Activated CD8-positive, alpha-beta memory T cell treated with anti-CD3 and anti-CD28 coated beads, Interleukin-2, amount 50 U/mL, for 24 hours (primary cell): ENCODE measurements at regions not wholly inside any gene's neighbourhood (a gene's known extent, or its start where the extent isn't known, plus 50 kb on each side); places are given as distances from the start of the nearest gene placed in this dataset.

Experiments used
- DNase-seq: peaks from one replicate; pipeline ENCODE4 v3.0.0-alpha.2; 2020; ENCODE audit errors: extremely low read depth

DNA sequence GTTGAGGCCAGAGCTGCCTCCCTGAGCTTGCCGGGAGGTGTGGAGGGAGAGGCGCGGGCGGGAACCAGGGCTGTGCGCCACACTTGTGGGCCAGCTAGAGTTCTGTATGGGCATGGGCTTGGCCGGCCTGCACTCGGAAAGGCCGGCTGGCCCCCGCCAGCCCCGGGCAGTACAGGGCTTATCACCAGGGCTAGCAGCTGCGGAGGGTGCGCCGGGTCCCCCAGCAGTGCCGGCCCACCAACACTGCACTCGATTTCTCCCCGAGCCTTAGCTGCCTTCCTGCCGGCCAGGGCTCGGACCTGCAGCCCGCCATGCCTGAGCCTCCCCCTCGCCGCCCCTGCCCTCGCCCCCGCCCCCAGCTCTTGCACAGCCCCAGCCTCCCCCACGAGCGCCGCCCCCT lies 472.7 kb downstream of the TFAP2A start:
- no peak for DNase-seq

DNA sequence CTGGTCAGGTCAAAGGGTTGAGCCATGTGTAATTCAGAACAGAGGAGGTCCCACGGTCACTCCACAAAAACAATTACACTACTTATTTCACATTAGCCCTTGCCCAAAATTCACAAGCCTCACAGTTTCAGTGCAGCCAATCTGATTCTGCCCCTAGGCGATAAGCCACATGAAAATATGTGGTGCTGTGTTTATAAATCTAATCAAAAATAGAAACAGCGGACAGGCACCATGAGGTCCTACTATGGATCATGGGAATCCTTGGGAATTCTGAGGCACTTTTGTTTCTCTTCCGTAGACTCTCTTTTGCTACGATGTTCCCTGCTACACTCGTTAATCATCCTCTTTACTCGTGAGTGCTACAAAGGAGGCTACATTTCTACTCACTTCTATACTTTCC lies 476.1 kb downstream of the TFAP2A start:
- DNase-seq, result no peak

DNA sequence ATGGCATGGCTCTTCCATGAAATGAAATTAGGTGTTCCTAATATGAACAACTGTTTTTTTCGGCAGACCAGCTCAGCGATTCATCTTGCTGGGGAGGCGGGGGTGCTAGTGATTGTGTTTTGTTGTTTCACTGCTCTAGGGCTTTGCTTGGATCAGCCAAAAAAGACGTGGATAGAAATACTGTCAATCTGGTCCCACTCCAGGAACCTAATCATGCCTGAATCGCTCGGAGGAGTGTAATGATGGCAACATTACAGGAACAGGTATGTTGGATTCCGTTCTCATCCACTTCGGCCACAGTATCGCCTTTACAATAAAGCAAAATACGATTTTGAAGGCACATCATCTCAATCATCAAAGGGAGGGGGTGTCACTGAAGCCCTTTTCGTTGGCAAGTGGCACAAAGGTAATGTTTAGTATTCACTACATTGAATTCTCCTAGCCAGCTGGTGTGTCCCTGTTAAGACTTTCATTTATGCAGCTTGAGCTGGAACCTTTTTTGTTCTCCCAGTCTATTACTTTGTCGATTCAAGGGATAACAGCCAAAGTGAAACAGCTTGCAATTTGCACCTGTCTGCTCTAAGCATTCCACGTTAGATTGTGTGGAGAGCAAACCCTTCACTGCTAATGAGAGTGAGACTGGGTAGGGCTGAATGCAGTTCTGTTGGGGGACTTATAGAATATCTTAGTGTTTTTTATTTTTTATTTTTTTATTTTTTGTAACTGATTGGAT lies 477.7 kb downstream of the TFAP2A start:
- no peak for DNase-seq

DNA sequence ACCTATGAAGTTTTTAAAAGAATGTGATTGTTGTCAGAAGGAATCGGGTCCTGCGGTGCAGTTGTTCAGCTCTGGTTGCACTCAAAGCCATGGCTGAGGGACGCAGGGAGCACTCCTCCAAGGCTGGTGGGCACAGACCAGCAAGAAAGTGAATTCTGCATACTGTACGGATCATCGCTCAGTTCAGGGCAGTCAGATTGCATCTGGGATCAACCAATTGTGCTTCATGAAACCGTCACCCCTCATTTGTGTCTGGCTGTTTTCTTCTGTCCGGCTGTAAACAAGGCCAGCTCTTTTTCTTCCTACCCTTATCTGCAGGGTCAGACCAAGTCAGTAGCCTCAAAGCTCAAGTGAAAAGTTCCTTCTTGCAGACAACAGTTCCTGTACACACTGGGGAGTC lies 478.3 kb downstream of the TFAP2A start:
- DNase-seq, result no peak

DNA sequence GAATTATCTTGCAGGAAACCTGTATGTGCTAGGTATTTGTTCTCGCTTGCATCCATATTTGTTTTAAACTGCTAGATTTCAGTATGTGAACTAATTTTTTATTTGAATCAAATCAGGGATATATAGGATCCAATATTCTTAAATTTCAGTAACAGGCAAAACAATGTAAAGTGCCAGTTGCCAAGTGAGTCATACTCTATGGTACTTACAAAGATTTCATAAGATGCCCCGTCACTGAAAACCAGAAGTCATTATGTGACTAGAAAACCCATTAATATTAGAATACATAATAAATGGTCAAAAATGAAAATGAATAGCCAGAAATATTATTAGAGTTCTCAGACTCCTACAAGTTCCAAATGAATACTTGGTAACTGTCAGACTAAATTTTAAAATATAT lies 481.2 kb downstream of the TFAP2A start:
- no peak for DNase-seq

DNA sequence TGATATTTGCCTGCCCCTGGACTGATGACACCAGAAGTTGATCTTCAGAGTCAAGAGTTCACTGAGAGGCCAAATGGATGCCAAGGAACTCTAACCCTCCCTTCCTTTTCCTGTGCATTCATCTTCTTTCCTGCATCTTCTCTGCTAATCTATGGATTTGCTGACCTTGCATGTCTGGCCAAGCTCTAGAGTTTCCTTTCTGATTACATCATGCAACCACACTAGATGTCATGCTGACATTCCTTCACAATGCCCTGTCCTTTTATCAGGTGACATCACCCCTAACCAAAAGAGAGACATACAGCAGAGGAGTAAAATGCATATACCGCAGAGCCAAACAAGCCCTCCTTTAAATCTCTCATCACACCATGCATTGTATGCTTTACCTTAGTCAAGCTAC lies 487.6 kb downstream of the TFAP2A start:
- no peak for DNase-seq

DNA sequence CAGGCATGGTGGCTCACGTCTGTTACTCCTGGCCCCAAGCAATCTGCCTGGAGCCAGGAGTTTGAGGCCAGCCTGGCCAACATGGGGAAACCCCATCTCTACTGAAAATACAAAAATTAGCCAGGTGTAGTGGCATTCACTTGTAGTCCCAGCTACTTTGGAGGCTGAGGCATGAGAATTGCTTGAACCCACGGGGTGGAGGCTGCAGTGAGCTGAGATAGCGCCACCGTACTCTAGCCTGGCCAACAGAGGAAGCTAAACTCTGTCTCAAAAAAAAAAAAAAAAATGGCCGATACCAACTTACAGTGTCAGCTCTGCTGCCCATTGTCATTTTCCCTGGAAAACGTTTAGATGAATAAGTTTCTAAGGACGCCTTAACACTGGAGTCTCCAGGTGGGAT lies 489.9 kb downstream of the TFAP2A start:
- no peak for DNase-seq

DNA sequence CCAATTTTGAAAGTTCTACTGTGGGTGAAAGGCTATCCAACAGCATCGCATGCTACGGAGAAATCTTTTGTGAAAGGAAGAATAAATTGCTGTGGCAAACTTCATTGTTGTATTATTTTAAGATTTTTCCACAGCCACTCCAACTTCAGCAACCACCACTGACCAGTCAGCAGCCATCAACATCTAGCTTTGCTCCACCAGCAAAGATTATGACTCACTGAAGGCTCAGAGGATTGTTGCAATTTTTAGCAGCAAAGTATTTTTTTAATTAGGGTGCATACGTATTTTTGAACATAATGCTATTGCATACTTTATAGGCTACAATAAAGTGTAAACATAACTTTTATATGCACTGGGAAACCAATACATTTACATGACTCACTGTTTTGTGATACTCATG lies 493.5 kb downstream of the TFAP2A start:
- no peak for DNase-seq

DNA sequence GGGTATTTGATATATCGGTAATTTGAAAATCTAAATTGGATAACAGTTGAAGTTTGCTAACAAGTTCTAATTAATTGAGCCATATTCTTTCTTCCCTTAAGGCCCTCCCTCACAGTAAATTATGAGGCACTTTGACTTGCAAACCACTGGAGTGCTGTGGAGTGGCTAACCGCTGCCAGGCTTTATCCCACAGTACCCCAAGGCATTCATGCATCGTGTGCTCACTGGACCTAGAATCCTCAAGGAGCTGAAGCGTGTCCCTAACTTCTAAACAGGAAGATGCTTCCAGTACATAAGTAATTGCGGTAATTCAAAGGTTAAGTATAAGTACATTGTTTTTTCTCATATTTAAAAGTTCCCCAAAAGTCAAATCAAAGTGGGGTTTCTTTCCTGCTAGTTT lies 499.9 kb downstream of the TFAP2A start:
- DNase-seq, result no peak

DNA sequence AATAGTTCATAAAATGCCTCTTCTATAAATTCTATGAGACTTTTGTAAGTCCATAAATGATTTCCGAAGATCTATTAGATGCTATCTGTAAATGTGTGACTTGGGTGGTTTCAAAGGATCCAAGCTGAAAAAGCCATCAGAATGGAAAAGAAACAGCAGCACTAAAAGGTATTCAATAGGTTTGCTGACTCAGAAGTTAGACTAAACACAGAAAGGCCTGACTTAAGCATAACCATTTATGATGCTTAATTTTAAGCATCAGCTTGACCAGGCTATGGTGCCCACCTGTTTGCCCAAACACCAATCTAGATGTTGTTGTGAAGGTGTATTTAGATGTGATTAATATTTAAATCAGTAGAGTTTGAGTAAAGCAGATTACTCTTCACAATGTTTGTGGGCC lies 513.5 kb downstream of the TFAP2A start:
- DNase-seq, result no peak

DNA sequence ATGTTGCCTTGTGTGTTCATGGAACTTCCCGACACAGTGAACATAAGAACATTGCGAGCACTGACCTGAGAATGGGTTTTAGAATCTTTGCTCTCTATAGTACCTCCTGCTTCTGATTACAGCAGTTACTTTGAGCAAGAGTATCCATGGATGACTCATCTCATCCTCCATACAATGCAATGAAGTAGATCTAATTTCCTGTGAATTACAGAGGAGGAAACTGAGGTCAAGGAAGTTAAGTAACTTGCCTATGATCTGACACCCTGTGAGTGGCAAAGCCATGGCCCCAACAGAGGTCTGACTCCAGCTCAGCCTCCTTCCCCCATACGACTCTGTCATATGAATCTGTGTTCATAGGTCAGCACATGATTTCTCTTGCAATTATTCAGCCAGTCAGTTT lies 518.1 kb downstream of the TFAP2A start:
- no peak for DNase-seq

DNA sequence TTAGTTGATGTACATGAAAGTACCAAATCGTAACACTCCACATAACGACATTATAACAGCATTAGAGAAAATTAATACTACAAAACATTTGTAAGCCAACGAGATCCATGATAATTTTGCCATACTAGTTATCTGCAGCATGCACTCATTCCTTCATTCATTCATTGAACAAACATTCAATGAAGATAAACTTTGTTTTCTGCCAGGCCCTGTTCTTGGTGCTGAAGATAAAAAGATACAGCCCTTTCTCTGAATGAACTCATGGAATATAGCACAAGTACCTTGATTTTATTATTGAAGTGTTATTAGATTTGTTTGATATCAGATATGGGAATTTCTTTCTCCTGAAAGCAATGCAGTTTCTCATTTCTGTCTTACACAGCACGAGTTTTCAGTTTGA lies 524.0 kb downstream of the TFAP2A start:
- no peak for DNase-seq

DNA sequence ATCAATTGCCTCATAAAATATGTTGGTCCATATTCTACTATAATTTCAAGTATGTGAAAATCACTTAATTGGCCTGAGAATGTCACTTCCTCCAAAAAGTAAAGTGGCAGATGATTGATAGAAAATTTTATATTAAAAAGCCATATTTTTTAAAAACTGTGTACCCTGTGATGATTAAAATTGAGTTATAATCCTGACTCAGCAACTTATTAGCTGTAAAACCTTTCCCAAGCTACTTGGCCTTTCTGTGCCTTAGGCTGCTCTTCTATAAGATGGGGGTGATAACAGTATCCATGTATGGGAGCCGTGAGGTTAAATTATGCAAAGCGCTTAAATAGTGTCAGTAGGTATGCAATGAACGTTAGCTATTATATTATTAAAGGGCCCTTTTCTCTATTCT lies 524.4 kb downstream of the TFAP2A start:
- no peak for DNase-seq

DNA sequence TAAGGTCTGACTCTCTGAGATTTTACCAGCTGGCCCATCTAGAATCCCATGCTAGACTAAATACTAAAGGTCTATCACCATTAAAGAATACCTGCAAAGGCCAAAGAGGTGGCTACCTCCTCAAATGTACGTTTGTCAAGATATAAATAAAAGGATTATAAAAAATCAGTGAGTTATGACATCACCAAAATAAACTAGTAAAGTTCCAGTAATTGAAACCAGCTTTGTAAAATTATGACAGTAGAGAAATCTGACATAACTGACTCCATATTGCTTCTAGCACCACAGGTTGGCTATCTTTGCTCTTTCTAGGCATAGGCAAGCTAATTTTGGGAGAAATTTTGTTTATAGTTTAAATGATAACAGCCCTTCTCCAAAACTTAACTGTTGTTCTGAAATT lies 536.3 kb downstream of the TFAP2A start:
- no peak for DNase-seq

DNA sequence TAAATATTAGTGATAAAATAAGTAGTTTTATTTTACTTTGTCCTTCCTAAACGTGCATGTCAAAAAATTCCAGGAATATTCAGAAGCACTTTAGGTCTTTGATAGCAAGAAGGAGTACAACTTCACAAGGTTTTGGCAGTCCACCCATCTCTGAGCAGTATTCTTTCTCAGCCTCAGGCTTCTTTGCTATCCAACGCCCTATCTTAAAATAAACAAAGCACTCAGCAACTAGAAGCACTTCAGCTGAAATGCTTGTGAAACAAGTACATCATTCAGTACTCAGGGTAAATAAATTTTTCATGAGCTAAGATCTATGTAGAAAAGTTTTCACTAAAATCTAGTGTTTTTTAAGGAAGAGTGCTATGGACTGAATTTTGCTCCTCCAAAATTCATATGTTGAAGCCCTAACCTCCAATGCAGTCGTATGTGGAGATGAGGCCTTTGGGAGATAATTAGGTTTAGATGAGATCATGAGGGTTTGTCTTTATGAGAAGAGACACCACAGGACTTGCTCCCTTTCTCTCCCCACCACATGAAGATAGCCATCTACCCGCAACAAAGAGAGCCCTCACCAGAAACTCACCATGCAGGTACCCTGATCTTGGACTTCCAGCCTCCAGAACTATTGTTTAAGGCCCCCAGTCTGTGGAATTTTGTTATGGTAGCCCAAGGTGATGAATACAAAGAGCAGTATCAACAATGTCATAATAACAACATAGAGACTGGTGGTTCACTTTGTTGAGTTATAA lies 539.1 kb downstream of the TFAP2A start:
- DNase-seq, result no peak

DNA sequence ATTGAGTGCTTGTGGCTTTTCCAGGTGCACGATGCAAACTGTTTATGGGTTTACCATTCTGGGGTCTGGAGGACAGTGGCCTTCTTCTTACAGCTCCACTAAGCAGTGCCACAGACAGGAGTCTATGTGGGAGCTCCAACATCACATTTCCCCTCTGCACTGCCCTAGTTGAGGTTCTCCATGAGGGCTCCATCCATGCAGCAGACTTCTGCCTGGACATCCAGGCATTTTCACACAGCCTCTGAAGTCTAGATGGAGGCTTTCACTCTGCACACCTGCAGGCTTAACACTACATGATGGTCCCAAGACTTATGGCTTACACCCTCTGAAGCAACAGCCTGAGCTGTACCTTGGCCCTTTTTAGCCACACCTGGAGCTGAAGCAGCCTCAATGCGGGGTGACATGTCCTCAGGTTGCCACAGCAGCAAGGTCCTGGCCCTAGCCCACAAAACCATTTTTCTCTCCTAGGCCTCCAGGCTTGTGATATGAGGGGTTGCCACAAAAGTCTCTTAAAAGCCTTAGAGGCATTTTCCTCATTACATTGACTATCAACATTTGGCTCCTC lies 552.2 kb downstream of the TFAP2A start:
- DNase-seq, result no peak

DNA sequence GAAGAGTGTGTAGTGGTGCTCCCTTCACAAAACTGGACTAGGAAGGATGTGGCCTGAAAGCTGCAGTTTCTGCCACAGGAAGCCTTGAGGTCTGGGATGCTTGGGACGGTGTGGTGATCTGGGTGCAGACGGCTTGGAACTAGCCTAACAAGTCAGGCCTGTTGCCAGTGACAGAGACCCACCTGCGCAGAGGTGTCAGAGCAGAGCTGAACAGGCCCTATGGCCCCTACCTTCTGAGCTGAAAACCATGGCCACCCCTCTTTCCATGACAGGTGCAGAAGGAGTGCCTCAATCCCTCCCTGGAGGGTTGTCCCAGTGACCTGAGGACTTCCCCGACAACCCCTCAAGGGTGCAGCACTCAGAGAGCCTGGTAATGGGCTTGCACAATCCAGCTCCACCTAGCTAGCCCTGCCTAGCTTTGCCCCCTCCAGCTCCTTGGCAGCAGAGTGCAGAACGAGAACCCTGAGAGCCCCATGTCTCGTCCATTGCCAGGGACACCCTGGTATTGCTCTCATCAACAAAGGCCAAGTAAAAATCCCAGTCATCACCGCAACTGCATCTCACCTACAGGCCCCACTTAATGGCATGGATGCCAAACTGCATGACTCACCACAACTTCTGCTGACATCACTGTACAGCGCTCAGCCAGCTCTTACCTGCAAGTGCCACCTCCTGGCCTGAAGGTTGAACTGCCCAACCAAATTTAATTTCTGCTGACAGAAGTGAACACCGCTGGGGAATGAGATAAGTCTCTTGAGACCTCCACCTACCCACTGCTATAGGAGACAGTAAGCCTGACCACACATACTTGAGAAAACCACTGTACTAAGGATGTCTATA lies 563.1 kb downstream of the TFAP2A start:
- DNase-seq, result no peak

DNA sequence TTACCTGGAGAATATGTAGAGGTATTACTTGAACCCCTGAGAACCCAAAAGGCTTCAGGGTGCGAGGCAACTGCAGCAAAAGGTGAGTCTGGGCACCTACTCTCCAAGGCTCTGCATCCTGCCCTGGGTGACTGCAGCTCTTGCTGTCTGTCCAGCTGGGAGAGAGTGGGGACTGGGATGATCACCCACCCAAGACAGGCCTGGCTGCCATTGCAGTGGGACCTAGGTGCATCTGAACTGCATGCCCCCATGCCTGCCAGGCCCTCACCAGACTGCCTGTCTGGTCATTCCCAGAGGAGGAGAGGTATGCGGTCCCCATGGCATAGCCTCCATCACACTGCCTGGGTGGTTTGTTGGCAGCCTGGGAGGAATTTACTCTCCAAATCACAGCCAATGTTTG lies 563.9 kb downstream of the TFAP2A start:
- DNase-seq, result no peak

DNA sequence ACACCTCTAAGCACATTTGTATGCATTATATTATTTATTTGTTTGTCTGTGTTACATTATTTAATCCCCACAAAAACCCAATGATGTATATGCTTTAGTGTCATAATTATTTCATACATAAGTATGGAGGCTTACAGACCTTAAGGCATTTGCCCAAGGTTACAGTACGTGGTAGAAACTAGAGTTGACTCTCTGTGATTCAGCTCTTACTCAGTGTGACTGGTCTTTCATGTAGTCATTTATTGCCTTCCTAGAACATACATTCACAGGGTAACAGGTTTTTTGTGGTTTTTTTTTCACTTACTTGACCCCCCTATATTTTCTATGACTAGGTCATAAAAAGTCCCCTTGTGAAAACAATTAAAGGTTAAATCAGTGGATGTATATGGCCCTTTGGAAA lies 566.8 kb downstream of the TFAP2A start:
- no peak for DNase-seq

DNA sequence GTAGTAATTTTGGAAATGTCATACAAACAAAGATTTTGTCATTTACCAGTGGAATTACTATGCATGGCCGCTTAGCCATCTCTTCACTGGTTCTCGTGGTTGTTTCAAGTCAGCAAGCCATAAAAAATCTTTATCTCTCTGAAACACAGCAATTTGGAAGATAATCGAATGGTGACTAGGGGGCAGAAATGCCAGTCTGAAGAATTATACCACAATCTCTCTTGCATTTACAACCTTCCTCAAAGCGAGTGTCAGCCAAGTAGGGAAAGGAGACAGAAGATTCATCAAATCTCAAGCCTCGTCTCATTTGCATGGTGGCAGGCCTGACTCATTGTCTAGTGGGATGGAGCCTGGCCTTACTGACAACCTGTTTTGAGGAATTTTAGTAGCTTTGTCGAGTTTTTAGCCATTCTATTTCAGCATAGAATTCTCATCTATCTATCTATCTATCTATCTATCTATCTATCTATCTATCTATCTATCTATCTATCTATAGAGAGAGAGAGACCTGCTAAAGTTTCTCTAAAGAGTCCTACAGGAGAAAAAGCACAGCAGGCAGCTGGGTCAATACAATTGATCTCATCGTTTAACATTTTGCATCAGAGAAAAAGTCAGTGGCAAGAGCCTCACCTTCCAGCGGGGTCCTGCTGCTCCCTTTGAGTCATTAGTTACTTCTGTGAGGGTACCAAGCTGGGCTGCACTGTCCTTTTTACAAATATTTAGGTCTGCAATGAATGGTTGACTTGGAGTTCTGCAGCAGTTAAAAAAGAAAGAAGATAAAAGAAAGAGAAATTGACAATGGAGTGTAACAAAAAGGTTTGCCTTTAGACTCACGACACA lies 572.8 kb downstream of the TFAP2A start:
- DNase-seq, result no peak

DNA sequence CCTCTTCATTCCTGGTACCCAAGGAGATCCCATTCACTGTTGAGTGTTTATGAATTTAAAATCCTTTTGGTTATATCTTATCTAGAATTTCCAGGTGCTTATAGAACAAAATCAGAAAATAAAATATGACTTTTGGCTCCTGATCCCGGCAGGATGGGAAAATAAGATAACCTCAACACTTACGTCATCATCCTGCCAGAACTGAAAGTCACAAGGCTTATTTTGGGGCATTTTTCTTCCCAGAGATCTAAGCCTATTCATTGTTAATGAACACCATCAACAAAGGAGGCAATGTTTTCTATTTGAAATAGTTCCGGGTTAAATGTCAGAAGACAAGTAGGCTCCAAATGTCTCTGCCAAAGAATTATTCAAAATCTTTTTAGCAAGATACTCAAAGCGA lies 580.6 kb downstream of the TFAP2A start:
- no peak for DNase-seq

DNA sequence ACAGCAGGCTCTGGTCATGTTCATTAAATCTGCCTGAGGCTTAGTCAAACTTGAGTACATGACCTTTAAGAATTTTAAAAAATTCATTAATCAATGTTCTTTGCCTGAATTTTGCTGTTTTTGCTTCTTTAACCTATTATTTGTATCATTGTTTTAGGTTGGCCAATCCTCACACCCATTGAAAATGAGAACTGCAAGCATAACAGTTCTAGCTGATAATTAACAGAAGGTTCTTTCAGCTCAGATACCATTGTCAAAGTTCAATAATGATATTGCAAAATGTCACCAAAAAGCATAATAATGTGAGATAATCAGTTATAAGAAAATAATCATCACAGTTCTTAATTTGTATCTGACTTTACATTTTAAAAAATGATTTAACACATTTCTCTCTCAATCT lies 583.1 kb downstream of the TFAP2A start:
- DNase-seq, result no peak
